Thoracic aorta (tissue), 2 donors: ENCODE measurements at regions not wholly inside any gene's neighbourhood (a gene's known extent, or its start where the extent isn't known, plus 50 kb on each side); places are given as distances from the start of the nearest gene placed in this dataset.

Experiments
- ATAC-seq: fragments of 150-250 bp; one replicate; pipeline ENCODE4 v1.8.0; 2017; ENCODE audit warnings: low read depth; ENCODE audit not compliant: insufficient number of reproducible peaks, low FRiP score
- DNase-seq: peaks from one replicate; pipeline ENCODE4 v3.0.0-alpha.2; 2020; ENCODE audit warnings: low spot score
- H3K27ac ChIP-seq, 2 donors: fragments of 200-600 bp; sonication (generic); 1 replicate in 1 of 2; 2 replicates in 1 of 2; pipeline ENCODE4 v1.5.1; 2016; ENCODE audit warnings: mild to moderate bottlenecking in 2 of 2, moderate library complexity in 2 of 2
- H3K27me3 ChIP-seq: fragments of 200-600 bp; sonication (generic); replicated peaks from 2 replicates; pipeline ENCODE4 v1.6.0; 2016; ENCODE audit warnings: mild to moderate bottlenecking; ENCODE audit not compliant: insufficient read depth
- H3K36me3 ChIP-seq: fragments of 200-600 bp; sonication (generic); one replicate; pipeline ENCODE4 v1.5.1; 2016
- H3K4me1 ChIP-seq, 2 donors: fragments of 200-600 bp; sonication (generic); 1 replicate in 1 of 2; 2 replicates in 1 of 2; pipeline versions ENCODE4 v1.5.1 to v1.6.0; 2016; ENCODE audit warnings: low read depth in 2 of 2, mild to moderate bottlenecking in 1 of 2; ENCODE audit not compliant: control insufficient read depth in 1 of 2
- H3K4me3 ChIP-seq: fragments of 200-600 bp; sonication (generic); 2 replicates; pipeline ENCODE4 v1.5.1; 2016; ENCODE audit warnings: mild to moderate bottlenecking
- H3K9me3 ChIP-seq: fragments of 200-600 bp; sonication (generic); 2 replicates; pipeline ENCODE4 v1.5.1; 2016
- CTCF ChIP-seq: fragments of 200-600 bp; sonication (generic); IDR thresholded peaks from one replicate; pipeline ENCODE4 v1.5.1; 2019; ENCODE audit warnings: antibody characterized with exemption

- no peak for DNase-seq
- Histone ChIP-seq H3K27me3 (no peaks in the 10 kb centered on the region), H3K4me1 (no peaks in the 10 kb centered on the region), H3K27ac (no peak overlapping the region), H3K36me3 (no peaks in the 10 kb centered on the region), H3K4me3 (no peak overlapping the region), H3K9me3 (no peaks in the 10 kb centered on the region)
- TF ChIP-seq CTCF = no peak
- no peak for ATAC-seq
Observed at GRCh38 chr5:125160787-125161502, 414.5 kb upstream of the ZNF608 start.

DNA sequence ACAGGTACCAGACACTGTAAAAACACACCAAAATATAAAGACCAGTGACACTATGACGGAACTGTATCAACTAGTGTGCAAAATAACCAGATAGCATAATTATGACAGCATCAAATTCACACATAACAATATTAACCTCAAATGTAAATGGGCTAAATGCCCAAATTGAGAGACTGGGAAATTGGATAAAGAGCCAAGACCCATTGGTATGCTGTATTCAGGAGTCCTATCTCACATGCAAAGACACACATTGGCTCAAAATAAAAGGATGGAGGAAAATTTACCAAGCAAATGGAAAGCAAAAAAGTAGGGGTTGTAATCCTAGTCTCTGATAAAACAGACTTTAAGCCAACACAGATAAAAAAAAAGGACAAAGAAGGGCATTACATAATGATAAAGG, 416.3 kb upstream of the ZNF608 start:
- Histone ChIP-seq H3K9me3 (peaks cover 3% of the 10 kb centered on the region), H3K36me3 (no peaks in the 10 kb centered on the region)

GRCh38 chr5:125169396-125169795, 423.0 kb upstream of the ZNF608 start:
- Histone ChIP-seq H3K4me1 (no peaks in the 10 kb centered on the region), H3K4me3 (no peak overlapping the region), H3K27me3 (no peaks in the 10 kb centered on the region), H3K36me3 (no peaks in the 10 kb centered on the region), H3K27ac (no peak overlapping the region), H3K9me3 (peaks cover 3% of the 10 kb centered on the region)
- ATAC-seq (no peak), DNase-seq (no peak)
- no peak for TF ChIP-seq CTCF

More for the DNA sequence above, 416.3 kb upstream of the ZNF608 start:
- Histone ChIP-seq H3K27ac (no peak overlapping the region), H3K27me3 (no peaks in the 10 kb centered on the region), H3K4me1 (no peaks in the 10 kb centered on the region), H3K4me3 (no peak overlapping the region)
- TF ChIP-seq CTCF = no peak
- ATAC-seq = no peak
- no peak for DNase-seq

DNA sequence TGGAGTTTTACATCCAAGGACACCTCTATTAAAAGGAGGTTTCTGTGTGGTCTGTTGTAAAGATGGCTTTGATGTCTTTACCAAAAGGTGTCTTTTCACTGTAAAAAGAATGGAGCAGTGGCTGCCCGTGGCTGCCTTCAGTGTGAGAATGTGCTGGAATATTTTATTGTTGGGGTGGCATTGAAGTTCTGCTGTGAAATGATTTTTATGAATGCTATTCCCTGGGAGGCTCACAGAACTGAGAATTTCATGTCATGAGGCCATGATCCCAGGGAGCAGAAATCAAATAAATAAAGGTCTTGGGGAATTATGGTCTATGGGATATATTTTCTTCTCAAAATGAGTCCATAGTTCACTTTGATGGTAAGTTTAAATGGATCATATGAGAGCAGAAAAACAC, 425.2 kb upstream of the ZNF608 start:
- no peak for DNase-seq
- no peak for TF ChIP-seq CTCF
- H3K9me3 ChIP-seq = peaks cover 3% of the 10 kb centered on the region

GRCh38 chr5:125175348-125176004, 429.0 kb upstream of the ZNF608 start:
- no peaks in the 10 kb centered on the region for H3K36me3 ChIP-seq
- H3K4me1 ChIP-seq = peaks cover 0 to 3% of the 10 kb centered on the region in 2 donors
- no peaks in the 10 kb centered on the region for H3K27me3 ChIP-seq
- ATAC-seq (no peak), DNase-seq (no peak)
- H3K9me3 ChIP-seq = no peaks in the 10 kb centered on the region
- no peak for TF ChIP-seq CTCF
- H3K27ac ChIP-seq = no peak overlapping the region
- H3K4me3 ChIP-seq = no peak overlapping the region

More for the DNA sequence above, 425.2 kb upstream of the ZNF608 start:
- ATAC-seq = no peak
- Histone ChIP-seq H3K4me3 (no peak overlapping the region), H3K36me3 (no peaks in the 10 kb centered on the region), H3K27me3 (no peaks in the 10 kb centered on the region), H3K4me1 (peaks cover 0 to 3% of the 10 kb centered on the region in 2 donors), H3K27ac (no peak overlapping the region)
